Pancreas (tissue), 10 donors: ENCODE measurements at regions not wholly inside any gene's neighbourhood (a gene's known extent, or its start where the extent isn't known, plus 50 kb on each side); places are given as distances from the start of the nearest gene placed in this dataset.

ENCODE experiments used
- ATAC-seq, 4 donors: fragments of 200-7000 bp; cut with Tn5 transposase; one replicate each; pipeline versions ENCODE4 v1.8.0 to v1.9.1; 2020; ENCODE audit warnings: mild to moderate bottlenecking in 4 of 4, moderate library complexity in 4 of 4
- DNase-seq, 6 donors: peaks; one replicate each; pipeline ENCODE4 v3.0.0-alpha.2; 2020
- FAIRE-seq: peaks from 2 replicates; lab custom pipeline; 2012; peaks lifted over from hg19 to GRCh38; lab: Jason Lieb, UNC
- H3K27ac ChIP-seq, 4 donors: fragments of 200-600 bp; sonication (generic); 1 replicate in 3 of 4; 2 replicates in 1 of 4; pipeline versions ENCODE4 v1.5.0 to v1.8.0; 2020
- H3K27me3 ChIP-seq, 4 donors: fragments of 200-600 bp; one replicate each; pipeline ENCODE4 v1.8.0; 2021
- H3K36me3 ChIP-seq, 3 donors: fragments of 200-600 bp; sonication (generic) in 1 of 3; one replicate each; pipeline versions ENCODE4 v1.5.0 to v1.8.0; 2020 to 2021
- H3K4me1 ChIP-seq, 3 donors: fragments of 200-600 bp; one replicate each; pipeline ENCODE4 v1.8.0; 2021
- H3K4me3 ChIP-seq, 4 donors: fragments of 200-600 bp; sonication (generic) in 2 of 4; one replicate each; pipeline versions ENCODE4 v1.5.0 to v1.8.0; 2020 to 2021
- H3K9me3 ChIP-seq, 4 donors: fragments of 200-600 bp; one replicate each; pipeline ENCODE4 v1.8.0; 2021
- WGBS, 2 donors: extraction: QIAGEN DNeasy Blood & Tissue Kit; methylation state at CpG; one replicate each; pipeline ENCODE4 v1.1.7; 2013; 5-methylcytosine and 5-hydroxymethylcytosine counted together
- intact Hi-C, 3 donors: fragments of 100-400 bp; cut with DNase I; formaldehyde crosslinking; loops; one replicate each; pipeline versions ENCODE4 v1.11.1 to v1.14.2; 2022
- TF ChIP-seq, protein P1 (sequence below), 4 donors: fragments of 200-600 bp; sonication (generic) in 3 of 4; IDR thresholded peaks; one replicate each; pipeline versions ENCODE4 v1.5.0 to v1.8.0; 2021; ENCODE audit warnings: antibody characterized with exemption in 4 of 4
- donor health status: healthy with polysubstance abuse.
- donor health status: DM: no; HTN: no; CAD: no; lungs with moderate emphysema.
- donor health status: DM: no; HTN: no; CAD: no.
- donor health status: control.
- donor health status: control.
- donor health status: Bipolar disorder and iron deficiency.
- donor health status: DM: yes; HTN: yes; CAD: no.
- donor health status: DM: no; HTN: no; CAD: no.
- donor health status: DM: no; HTN: no; CAD: no.
- donor health status: DM: yes; HTN: yes; CAD: no.

DNA sequence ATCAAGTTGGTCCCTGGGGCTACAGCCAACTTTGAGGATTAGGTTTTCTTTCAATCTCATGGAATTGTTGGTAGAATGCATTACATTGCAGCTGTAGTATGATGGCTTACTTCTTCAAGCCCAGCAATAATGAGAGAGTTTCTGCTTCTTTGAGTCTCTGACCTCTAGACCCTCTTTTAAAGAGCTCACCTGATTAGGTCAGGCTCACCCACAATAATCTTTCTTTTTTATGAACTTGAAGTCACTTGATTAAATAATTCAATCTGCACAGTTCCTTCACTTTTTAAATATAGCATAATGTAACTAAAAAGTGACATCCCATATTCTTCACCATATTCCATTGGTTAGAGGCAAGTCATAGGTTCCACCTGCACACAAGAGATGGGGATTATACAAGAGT lies 547.5 kb upstream of the CT83 start:
- no peaks in the 10 kb centered on the region for H3K36me3 ChIP-seq
- H3K9me3 ChIP-seq: no peaks in the 10 kb centered on the region
- intact Hi-C loops: no loop called here
- no peak for ATAC-seq
- no peak overlapping the region for H3K4me3 ChIP-seq
- TF ChIP-seq, protein P1, sequence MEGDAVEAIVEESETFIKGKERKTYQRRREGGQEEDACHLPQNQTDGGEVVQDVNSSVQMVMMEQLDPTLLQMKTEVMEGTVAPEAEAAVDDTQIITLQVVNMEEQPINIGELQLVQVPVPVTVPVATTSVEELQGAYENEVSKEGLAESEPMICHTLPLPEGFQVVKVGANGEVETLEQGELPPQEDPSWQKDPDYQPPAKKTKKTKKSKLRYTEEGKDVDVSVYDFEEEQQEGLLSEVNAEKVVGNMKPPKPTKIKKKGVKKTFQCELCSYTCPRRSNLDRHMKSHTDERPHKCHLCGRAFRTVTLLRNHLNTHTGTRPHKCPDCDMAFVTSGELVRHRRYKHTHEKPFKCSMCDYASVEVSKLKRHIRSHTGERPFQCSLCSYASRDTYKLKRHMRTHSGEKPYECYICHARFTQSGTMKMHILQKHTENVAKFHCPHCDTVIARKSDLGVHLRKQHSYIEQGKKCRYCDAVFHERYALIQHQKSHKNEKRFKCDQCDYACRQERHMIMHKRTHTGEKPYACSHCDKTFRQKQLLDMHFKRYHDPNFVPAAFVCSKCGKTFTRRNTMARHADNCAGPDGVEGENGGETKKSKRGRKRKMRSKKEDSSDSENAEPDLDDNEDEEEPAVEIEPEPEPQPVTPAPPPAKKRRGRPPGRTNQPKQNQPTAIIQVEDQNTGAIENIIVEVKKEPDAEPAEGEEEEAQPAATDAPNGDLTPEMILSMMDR (IDR thresholded peaks at IDR 0.05): no peak
- FAIRE-seq: no peak
- no peaks in the 10 kb centered on the region for H3K4me1 ChIP-seq
- no peaks in the 10 kb centered on the region for H3K27me3 ChIP-seq
- H3K27ac ChIP-seq: no peak overlapping the region
- DNase-seq: no peak

DNA sequence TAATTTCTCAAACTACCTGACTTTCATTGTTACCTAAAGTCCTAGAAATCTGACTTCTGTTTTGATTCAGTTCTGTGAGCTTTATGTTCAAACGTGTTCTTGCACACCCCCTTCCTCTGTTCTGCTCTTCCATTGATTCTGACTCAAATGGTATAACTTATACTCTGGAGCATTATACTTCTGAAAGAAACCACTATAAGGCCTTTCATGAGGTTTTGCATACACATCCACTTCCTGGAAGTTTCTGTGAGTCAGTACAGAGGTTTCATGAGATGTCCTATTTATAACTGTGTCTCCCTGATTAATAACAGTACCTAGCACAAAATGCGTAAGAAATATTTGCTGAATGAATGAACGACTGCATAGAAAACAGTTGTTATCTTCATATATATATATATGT lies 540.2 kb upstream of the CT83 start:
- WGBS, 2 donors: 52 to 57% methylated on average over 3 of the region's 3 CpGs
- FAIRE-seq (no peak), ATAC-seq (no peak), DNase-seq (no peak)
- Histone ChIP-seq H3K36me3 (no peaks in the 10 kb centered on the region), H3K27me3 (peaks cover 0 to 2% (median 0%) of the 10 kb centered on the region in 4 donors), H3K27ac (no peak overlapping the region), H3K4me3 (no peak overlapping the region), H3K9me3 (no peaks in the 10 kb centered on the region), H3K4me1 (no peaks in the 10 kb centered on the region)
- TF ChIP-seq, protein P1 (IDR thresholded peaks at IDR 0.05): no peak
- intact Hi-C loops: no loop called here

DNA sequence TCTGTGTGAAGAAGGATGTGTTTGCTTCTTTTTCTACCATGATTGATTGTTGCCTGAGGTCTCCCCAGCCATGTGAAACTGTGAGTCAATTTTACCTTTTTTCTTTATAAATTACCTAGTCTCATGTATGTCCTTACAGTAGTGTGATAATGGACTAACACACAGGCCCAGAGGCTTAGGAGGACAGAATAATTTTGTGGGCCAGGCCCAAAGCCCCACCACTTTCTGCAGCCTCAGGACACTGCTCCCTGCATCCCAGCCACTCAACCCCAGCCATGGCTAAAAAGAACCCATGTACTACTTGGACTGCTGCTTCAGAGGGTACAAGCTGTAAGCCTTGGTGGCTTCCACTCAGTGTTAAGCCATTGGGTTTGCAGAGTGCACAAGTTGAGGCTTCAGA lies 512.7 kb upstream of the CT83 start:
- intact Hi-C loops: no loop called here
- Histone ChIP-seq H3K27me3 (peaks cover 0 to 4% (median 0%) of the 10 kb centered on the region in 4 donors), H3K4me1 (no peaks in the 10 kb centered on the region), H3K4me3 (no peak overlapping the region), H3K9me3 (no peaks in the 10 kb centered on the region), H3K27ac (no peak overlapping the region), H3K36me3 (no peaks in the 10 kb centered on the region)
- TF ChIP-seq, protein P1 (IDR thresholded peaks at IDR 0.05): no peak
- no peak for FAIRE-seq
- DNase-seq: no peak
- no peak for ATAC-seq

DNA sequence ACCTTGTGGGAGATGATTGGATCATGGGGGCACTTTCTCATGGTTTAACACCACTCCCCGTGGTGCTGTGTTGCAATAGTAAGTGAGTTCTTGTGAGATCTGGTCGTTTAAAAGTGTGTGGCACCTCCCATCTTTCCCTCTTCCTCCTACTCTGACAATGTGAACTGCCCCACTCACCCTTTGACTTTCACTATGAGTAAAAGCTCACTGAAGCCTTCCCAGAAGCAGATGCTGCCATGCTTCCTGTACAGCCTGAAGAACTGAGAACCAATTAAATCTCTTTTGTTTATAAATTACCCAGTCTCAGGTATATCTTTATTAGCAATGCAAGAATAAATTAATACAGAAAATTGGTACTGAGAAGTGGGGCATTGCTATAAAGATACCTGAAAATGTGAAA lies 509.6 kb upstream of the CT83 start:
- Histone ChIP-seq H3K9me3 (no peaks in the 10 kb centered on the region), H3K4me1 (no peaks in the 10 kb centered on the region), H3K36me3 (no peaks in the 10 kb centered on the region), H3K27ac (no peak overlapping the region), H3K4me3 (no peak overlapping the region), H3K27me3 (no peaks in the 10 kb centered on the region)
- intact Hi-C loops: no loop called here
- ATAC-seq (no peak), DNase-seq (no peak), FAIRE-seq (no peak)
- WGBS, 2 donors: 36 to 38% methylated on average over 2 of the region's 2 CpGs
- TF ChIP-seq, protein P1 (IDR thresholded peaks at IDR 0.05): no peak

DNA sequence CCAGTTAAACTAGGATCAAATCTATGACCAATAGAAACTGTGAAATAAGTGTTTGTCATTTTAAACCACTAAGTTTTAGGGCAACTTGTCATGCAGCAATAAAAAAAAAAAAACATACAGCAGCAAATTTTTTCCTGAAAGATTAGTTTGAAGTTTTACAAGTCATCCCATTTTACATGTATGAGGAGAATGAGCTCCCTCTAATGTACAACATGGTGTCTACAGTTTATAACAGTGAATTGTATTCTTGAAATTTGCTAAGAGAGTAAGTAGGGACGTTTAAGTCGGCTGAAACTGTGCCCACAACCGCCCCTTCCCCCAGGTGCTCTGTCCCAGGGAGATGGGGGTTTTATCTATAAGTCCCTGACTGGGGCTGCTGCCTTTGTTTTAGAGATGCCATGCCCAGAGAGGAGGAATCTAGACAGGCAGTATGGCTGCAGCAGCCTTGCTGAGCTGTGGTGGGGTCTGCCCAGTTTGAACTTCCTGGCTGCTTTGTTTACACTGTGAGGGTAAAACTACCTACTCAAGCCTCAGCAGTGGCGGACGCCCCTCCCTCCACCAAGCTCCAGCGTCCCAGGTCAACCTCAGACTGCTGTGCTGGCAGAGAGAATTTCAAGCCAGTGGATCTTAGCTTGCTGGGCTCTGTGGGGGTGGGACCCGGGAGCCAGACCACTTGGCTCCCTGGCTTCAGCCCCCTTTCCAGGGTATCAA lies 499.3 kb upstream of the CT83 start:
- TF ChIP-seq, protein P1 (IDR thresholded peaks at IDR 0.05): no peak
- peak in 1 of 6 donors; percentile 20 for DNase-seq
- 10 to 13% methylated on average over 7 of the region's 7 CpGs for WGBS, 2 donors
- no peak overlapping the region for H3K4me3 ChIP-seq
- peaks cover 0 to 4% (median 0%) of the 10 kb centered on the region in 4 donors for H3K27me3 ChIP-seq
- ATAC-seq: no peak
- intact Hi-C loops: no loop called here
- FAIRE-seq: no peak
- H3K4me1 ChIP-seq: no peaks in the 10 kb centered on the region
- H3K9me3 ChIP-seq: no peaks in the 10 kb centered on the region
- no peaks in the 10 kb centered on the region for H3K36me3 ChIP-seq
- H3K27ac ChIP-seq: no peak overlapping the region
